Lung (tissue), 11 donors: ENCODE measurements at regions not wholly inside any gene's neighbourhood (a gene's known extent, or its start where the extent isn't known, plus 50 kb on each side); places are given as distances from the start of the nearest gene placed in this dataset.

Source experiments
- ATAC-seq: fragments of 200-7000 bp; cut with Tn5 transposase; one replicate; pipeline ENCODE4 v1.9.1; 2020; ENCODE audit warnings: moderate number of reproducible peaks; ENCODE audit not compliant: insufficient read depth, low FRiP score
- DNase-seq, 3 donors: peaks; one replicate each; pipeline ENCODE4 v3.0.0-alpha.2; 2013 to 2017
- H3K27ac ChIP-seq, 2 donors: one replicate each; pipeline ENCODE4 v1.5.1; 2013; ENCODE audit warnings: mild to moderate bottlenecking in 2 of 2, moderate library complexity in 2 of 2, control low read depth in 1 of 2, inconsistent platforms in 1 of 2, low read depth in 1 of 2, low read length in 1 of 2
- H3K27me3 ChIP-seq, 3 donors: one replicate each; pipeline ENCODE4 v1.5.1; 2013; ENCODE audit warnings: low read length in 2 of 3; ENCODE audit not compliant: control insufficient read depth in 3 of 3, insufficient read depth in 3 of 3
- H3K36me3 ChIP-seq, 4 donors: one replicate each; pipeline ENCODE4 v1.5.1; 2013; ENCODE audit warnings: low read length in 4 of 4, mild to moderate bottlenecking in 1 of 4, moderate library complexity in 1 of 4; ENCODE audit not compliant: control insufficient read depth in 4 of 4, insufficient read depth in 4 of 4
- H3K4me1 ChIP-seq, 5 donors: one replicate each; pipeline ENCODE4 v1.5.1; 2013; ENCODE audit warnings: low read length in 5 of 5, mild to moderate bottlenecking in 2 of 5, moderate library complexity in 1 of 5; ENCODE audit not compliant: control insufficient read depth in 5 of 5, insufficient read depth in 5 of 5
- H3K4me3 ChIP-seq: one replicate; pipeline ENCODE4 v1.5.1; 2013; ENCODE audit warnings: mild to moderate bottlenecking, control low read depth, moderate library complexity
- H3K9ac ChIP-seq, 2 donors: one replicate each; pipeline ENCODE4 v1.5.1; 2013; ENCODE audit warnings: low read length in 2 of 2, control low read depth in 1 of 2; ENCODE audit not compliant: insufficient read depth in 1 of 2
- H3K9me3 ChIP-seq, 4 donors: one replicate each; pipeline ENCODE4 v1.5.1; 2013; ENCODE audit warnings: low read length in 3 of 4, mild to moderate bottlenecking in 1 of 4, moderate library complexity in 1 of 4; ENCODE audit not compliant: control insufficient read depth in 4 of 4, insufficient read depth in 3 of 4
- WGBS, 2 donors: extraction: QIAGEN DNeasy Blood & Tissue Kit; methylation state at CpG; one replicate each; pipeline ENCODE4 v1.1.7; 2013; 5-methylcytosine and 5-hydroxymethylcytosine counted together
- TF ChIP-seq, protein P1 (sequence below): IDR thresholded peaks from 2 replicates; pipeline ENCODE4 v1.5.1; 2012; ENCODE audit warnings: mild to moderate bottlenecking; ENCODE audit errors: control extremely low read depth, extremely low read depth
- donor health status: control.
- donor health status: control.
- donor health status: Bipolar disorder and iron deficiency.
- donor health status: healthy.
- donor health status: DM: yes; HTN: yes; CAD: no.

- no peaks in the 10 kb centered on the region for H3K9me3 ChIP-seq
- no peak overlapping the region for H3K4me3 ChIP-seq
- no peak for ATAC-seq
- DNase-seq: no peak
- TF ChIP-seq, protein P1, sequence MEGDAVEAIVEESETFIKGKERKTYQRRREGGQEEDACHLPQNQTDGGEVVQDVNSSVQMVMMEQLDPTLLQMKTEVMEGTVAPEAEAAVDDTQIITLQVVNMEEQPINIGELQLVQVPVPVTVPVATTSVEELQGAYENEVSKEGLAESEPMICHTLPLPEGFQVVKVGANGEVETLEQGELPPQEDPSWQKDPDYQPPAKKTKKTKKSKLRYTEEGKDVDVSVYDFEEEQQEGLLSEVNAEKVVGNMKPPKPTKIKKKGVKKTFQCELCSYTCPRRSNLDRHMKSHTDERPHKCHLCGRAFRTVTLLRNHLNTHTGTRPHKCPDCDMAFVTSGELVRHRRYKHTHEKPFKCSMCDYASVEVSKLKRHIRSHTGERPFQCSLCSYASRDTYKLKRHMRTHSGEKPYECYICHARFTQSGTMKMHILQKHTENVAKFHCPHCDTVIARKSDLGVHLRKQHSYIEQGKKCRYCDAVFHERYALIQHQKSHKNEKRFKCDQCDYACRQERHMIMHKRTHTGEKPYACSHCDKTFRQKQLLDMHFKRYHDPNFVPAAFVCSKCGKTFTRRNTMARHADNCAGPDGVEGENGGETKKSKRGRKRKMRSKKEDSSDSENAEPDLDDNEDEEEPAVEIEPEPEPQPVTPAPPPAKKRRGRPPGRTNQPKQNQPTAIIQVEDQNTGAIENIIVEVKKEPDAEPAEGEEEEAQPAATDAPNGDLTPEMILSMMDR: no peak
- H3K36me3 ChIP-seq: no peaks in the 10 kb centered on the region
- H3K27ac ChIP-seq: no peak overlapping the region
- H3K4me1 ChIP-seq: peaks cover 0 to 5% (median 0%) of the 10 kb centered on the region in 5 donors
- H3K9ac ChIP-seq: no peak overlapping the region
- no peaks in the 10 kb centered on the region for H3K27me3 ChIP-seq
- 84 to 94% methylated on average over 4 of the region's 4 CpGs for WGBS, 2 donors
These were observed 239.2 kb upstream of the AMIGO2 start for GRCh38 chr12:47318963-47319362.

- ATAC-seq (no peak), DNase-seq (no peak)
- 57 to 64% methylated on average over 11 of the region's 11 CpGs for WGBS, 2 donors
- H3K36me3 ChIP-seq: no peaks in the 10 kb centered on the region
- H3K27ac ChIP-seq: peak overlapping the region in 1 of 2 donors; percentile 40
- H3K9me3 ChIP-seq: no peaks in the 10 kb centered on the region
- H3K27me3 ChIP-seq: no peaks in the 10 kb centered on the region
- no peak overlapping the region for H3K4me3 ChIP-seq
- H3K4me1 ChIP-seq: peaks cover 0 to 5% (median 0%) of the 10 kb centered on the region in 5 donors
- TF ChIP-seq, protein P1: no peak
- H3K9ac ChIP-seq: no peak overlapping the region
These were observed 237.6 kb upstream of the AMIGO2 start for GRCh38 chr12:47317175-47317915.

DNA sequence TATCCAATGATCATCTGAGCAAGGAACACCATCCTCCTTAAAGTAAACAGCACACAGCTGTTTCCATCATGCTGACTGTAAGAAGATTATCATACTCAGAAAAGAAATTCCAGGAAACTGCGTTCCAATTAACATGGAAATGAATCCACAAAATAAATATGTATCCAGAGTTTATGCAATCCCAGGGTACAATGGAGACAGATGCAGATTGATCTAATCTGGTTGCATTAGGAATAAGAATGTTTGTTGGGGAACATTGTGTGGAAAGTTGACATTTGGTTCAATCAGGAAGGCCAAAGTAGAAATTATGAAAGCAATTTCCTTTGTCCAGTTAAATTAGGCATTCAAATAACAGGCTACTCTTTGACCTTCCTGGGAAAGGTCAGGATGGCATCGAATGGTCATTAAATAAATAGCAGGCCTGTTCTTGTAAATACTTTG is 236.9 kb upstream of the AMIGO2 start:
- Histone ChIP-seq H3K4me3 (no peak overlapping the region), H3K9me3 (no peaks in the 10 kb centered on the region), H3K9ac (no peak overlapping the region), H3K27me3 (no peaks in the 10 kb centered on the region), H3K4me1 (peaks cover 0 to 5% (median 0%) of the 10 kb centered on the region in 5 donors), H3K36me3 (no peaks in the 10 kb centered on the region), H3K27ac (peak overlapping the region in 1 of 2 donors; percentile 21)
- no peak for ATAC-seq
- DNase-seq: peak in 2 of 3 donors; percentile 44 to 48
- TF ChIP-seq, protein P1: no peak
- 36 to 62% methylated on average over 2 of the region's 2 CpGs for WGBS, 2 donors
